ENCODE measurements at regions not wholly inside any gene's neighbourhood (a gene's known extent, or its start where the extent isn't known, plus 50 kb on each side); places are given as distances from the start of the nearest gene placed in this dataset.

- DNase-seq (ENCODE audit: low read depth, low spot score), result no peak
- no peaks in the 10 kb centered on the region for H3K4me1 ChIP-seq (ENCODE audit: control insufficient read depth, extremely low read depth, insufficient read depth, low read length)
- dilution Hi-C loops (cut with MboI; ENCODE audit: extremely low pct_ligation_motif_present, low sequenced_read_pairs), result no loop called here
- no peaks in the 10 kb centered on the region for H3K27me3 ChIP-seq (ENCODE audit: control insufficient read depth, extremely low read depth, insufficient read depth, low read length)
- H2AFZ ChIP-seq (ENCODE audit: control insufficient read depth, low read length), result no peak overlapping the region
- no peak overlapping the region for H3K4me2 ChIP-seq (ENCODE audit: control insufficient read depth, extremely low read depth, insufficient read depth, low read depth, low read length)
- no peaks in the 10 kb centered on the region for H3K9me1 ChIP-seq (ENCODE audit: control insufficient read depth, extremely low read depth, insufficient read depth, low read length)
- TF ChIP-seq EZH2 (IDR thresholded peaks at IDR 0.05; ENCODE audit: low read length) (no peak), CTCF (optimal IDR thresholded peaks at IDR 0.05 in 1 of 3, IDR thresholded peaks at IDR 0.05 in 1 of 3, conservative IDR thresholded peaks at IDR 0.05 in 1 of 3; ENCODE audit: extremely low read depth in 1 of 3, insufficient read depth in 2 of 3, low read length in 3 of 3) (no peak)
- H3K36me3 ChIP-seq (ENCODE audit: control insufficient read depth in 2 of 2, extremely low read depth in 1 of 2, insufficient read depth in 2 of 2, low read length in 2 of 2), result no peaks in the 10 kb centered on the region
- no peak for FAIRE-seq
- no peaks in the 10 kb centered on the region for H4K20me1 ChIP-seq (ENCODE audit: control insufficient read depth, extremely low read depth, insufficient read depth, low read length)
- H3K79me2 ChIP-seq (ENCODE audit: control insufficient read depth, insufficient read depth, low read length), result no peaks in the 10 kb centered on the region
- H3K9ac ChIP-seq (ENCODE audit: control insufficient read depth, extremely low read depth, insufficient read depth, low read length), result no peak overlapping the region
- H3K9me3 ChIP-seq (ENCODE audit: control insufficient read depth, low read depth, low read length), result no peaks in the 10 kb centered on the region
- H3K27ac ChIP-seq (ENCODE audit: control insufficient read depth, insufficient read depth, low read length), result no peak overlapping the region
- no peak overlapping the region for H3K4me3 ChIP-seq (ENCODE audit: control insufficient read depth in 2 of 3, extremely low read depth in 1 of 3, insufficient read depth in 2 of 3, low read depth in 1 of 3, low read length in 3 of 3)
These were observed 194.3 kb upstream of the PGRMC2 start for GRCh38 chr4:128481752-128482480.

GRCh38 chr4:128480945-128481344 is 193.3 kb upstream of the PGRMC2 start:
- Histone ChIP-seq H3K27ac (ENCODE audit: control insufficient read depth, insufficient read depth, low read length) (no peak overlapping the region), H2AFZ (ENCODE audit: control insufficient read depth, low read length) (no peak overlapping the region), H3K79me2 (ENCODE audit: control insufficient read depth, insufficient read depth, low read length) (no peaks in the 10 kb centered on the region), H3K9me1 (ENCODE audit: control insufficient read depth, extremely low read depth, insufficient read depth, low read length) (no peaks in the 10 kb centered on the region), H3K9ac (ENCODE audit: control insufficient read depth, extremely low read depth, insufficient read depth, low read length) (no peak overlapping the region), H3K4me3 (ENCODE audit: control insufficient read depth in 2 of 3, extremely low read depth in 1 of 3, insufficient read depth in 2 of 3, low read depth in 1 of 3, low read length in 3 of 3) (no peak overlapping the region), H3K27me3 (ENCODE audit: control insufficient read depth, extremely low read depth, insufficient read depth, low read length) (no peaks in the 10 kb centered on the region), H3K4me1 (ENCODE audit: control insufficient read depth, extremely low read depth, insufficient read depth, low read length) (no peaks in the 10 kb centered on the region), H3K9me3 (ENCODE audit: control insufficient read depth, low read depth, low read length) (no peaks in the 10 kb centered on the region), H3K36me3 (ENCODE audit: control insufficient read depth in 2 of 2, extremely low read depth in 1 of 2, insufficient read depth in 2 of 2, low read length in 2 of 2) (no peaks in the 10 kb centered on the region), H3K4me2 (ENCODE audit: control insufficient read depth, extremely low read depth, insufficient read depth, low read depth, low read length) (no peak overlapping the region), H4K20me1 (ENCODE audit: control insufficient read depth, extremely low read depth, insufficient read depth, low read length) (no peaks in the 10 kb centered on the region)
- DNase-seq (ENCODE audit: low read depth, low spot score) (no peak), FAIRE-seq (no peak)
- TF ChIP-seq CTCF (optimal IDR thresholded peaks at IDR 0.05 in 1 of 3, IDR thresholded peaks at IDR 0.05 in 1 of 3, conservative IDR thresholded peaks at IDR 0.05 in 1 of 3; ENCODE audit: extremely low read depth in 1 of 3, insufficient read depth in 2 of 3, low read length in 3 of 3) (no peak), EZH2 (IDR thresholded peaks at IDR 0.05; ENCODE audit: low read length) (no peak)
- dilution Hi-C loops (cut with MboI; ENCODE audit: extremely low pct_ligation_motif_present, low sequenced_read_pairs), result no loop called here

All from keratinocyte (primary cell).